Fibroblast of mammary gland (primary cell): ENCODE measurements at regions not wholly inside any gene's neighbourhood (a gene's known extent, or its start where the extent isn't known, plus 50 kb on each side); places are given as distances from the start of the nearest gene placed in this dataset.
A peak's percentile ranks its signal among the peaks of the same experiment; 100 is the strongest.

ENCODE experiments used
- DNase-seq: peaks from one replicate; pipeline ENCODE4 v3.0.0-alpha.2; 2010; ENCODE audit warnings: low read depth
- H3K4me3 ChIP-seq: 2 replicates; pipeline ENCODE4 v1.5.1; 2011; ENCODE audit warnings: low read depth, mild to moderate bottlenecking, low read length, moderate library complexity; ENCODE audit not compliant: control insufficient read depth
- TF ChIP-seq, protein P1 (sequence below): conservative IDR thresholded peaks from 2 replicates; pipeline ENCODE4 v1.5.1; 2011; ENCODE audit warnings: low read depth, low read length, inconsistent platforms; ENCODE audit not compliant: control insufficient read depth, insufficient read depth

DNA sequence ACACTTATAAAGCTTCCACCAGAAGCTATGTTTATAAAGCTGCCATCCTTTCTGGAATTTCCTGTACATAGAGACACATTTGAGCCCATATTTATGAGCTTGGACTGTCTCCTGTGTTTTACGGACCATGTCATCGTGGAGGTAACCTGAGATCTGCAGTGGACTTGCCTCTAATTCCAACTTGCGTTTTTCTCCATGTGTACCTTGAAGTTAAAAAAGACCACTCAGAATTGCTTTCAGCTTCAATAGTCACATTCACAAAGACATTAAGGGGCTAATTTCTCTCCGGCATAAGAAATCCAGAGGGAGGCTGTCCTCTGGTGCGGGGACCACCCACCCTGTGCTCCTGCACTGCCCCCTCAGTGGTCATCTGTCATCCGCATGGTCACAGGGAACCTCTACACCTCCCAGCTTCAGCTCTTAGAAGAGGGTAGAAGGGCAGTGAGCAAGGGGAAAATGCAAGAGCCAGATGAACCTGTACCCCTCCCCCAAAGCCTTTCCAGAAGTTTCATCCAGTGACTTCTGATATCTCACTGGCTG lies 521.4 kb upstream of the CAMK1G start:
- no peak overlapping the region for H3K4me3 ChIP-seq
- TF ChIP-seq, protein P1, sequence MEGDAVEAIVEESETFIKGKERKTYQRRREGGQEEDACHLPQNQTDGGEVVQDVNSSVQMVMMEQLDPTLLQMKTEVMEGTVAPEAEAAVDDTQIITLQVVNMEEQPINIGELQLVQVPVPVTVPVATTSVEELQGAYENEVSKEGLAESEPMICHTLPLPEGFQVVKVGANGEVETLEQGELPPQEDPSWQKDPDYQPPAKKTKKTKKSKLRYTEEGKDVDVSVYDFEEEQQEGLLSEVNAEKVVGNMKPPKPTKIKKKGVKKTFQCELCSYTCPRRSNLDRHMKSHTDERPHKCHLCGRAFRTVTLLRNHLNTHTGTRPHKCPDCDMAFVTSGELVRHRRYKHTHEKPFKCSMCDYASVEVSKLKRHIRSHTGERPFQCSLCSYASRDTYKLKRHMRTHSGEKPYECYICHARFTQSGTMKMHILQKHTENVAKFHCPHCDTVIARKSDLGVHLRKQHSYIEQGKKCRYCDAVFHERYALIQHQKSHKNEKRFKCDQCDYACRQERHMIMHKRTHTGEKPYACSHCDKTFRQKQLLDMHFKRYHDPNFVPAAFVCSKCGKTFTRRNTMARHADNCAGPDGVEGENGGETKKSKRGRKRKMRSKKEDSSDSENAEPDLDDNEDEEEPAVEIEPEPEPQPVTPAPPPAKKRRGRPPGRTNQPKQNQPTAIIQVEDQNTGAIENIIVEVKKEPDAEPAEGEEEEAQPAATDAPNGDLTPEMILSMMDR = no peak
- DNase-seq = no peak

DNA sequence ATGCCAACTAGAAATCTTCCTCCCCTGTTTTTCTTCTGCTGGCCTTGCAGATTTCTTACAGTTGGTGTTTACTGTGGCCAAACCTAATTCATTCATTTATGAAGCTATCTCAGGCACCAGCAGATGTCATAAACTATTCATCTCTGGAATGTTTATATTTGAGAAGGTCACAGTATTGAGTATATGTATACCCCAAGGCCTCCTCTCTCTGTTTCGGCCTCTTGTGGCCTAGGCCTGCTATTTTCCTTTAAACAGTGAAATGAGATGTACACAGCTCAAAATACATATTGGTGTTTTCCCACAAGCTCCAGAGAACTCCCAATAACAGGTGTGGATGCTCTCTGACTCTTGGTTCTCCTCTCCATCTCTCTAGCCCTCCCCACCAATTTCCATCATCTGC lies 520.7 kb upstream of the CAMK1G start:
- TF ChIP-seq, protein P1 = no peak
- no peak overlapping the region for H3K4me3 ChIP-seq
- DNase-seq = no peak

DNA sequence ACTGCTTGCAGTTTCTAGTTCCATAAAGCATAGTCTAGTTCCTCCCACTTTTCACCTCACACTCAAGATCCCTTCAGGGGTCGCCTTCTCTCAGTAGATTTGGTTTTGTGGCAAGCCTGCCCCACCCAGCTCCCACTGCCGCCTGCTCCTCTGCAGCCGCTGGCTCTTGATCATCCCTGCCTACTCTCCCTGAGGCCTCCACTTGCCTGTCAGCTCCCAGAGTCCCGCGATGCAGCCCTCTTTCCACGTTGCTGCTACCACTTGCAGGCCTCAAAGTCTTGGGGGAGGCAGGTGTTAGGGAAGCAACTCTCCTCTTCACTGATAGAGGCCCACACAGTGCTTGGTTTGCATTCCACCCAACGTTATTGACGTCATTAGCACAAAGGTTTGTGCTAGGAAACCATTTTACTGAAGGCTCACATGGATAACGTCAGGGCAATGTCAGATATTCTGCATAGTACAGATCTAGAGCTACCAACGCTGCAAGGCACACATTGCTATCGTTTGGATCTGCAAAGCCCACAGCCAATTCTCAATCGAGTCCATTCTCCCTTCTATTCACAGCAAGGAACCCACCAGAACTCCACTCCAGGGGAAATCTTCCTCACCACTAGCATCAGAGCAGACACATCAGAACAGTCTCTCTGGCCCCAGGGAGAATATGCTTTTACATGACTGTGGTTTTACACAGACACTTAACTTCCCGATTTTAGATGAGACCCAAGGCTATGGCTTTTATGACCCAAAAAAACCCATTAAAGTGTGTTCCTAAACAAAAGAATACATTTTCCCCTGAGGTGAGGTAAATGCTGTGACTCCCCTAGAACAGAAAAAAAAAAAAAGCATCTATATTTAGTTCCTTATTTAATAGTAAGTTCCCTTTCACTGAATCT lies 519.5 kb upstream of the CAMK1G start:
- no peak for DNase-seq
- H3K4me3 ChIP-seq = no peak overlapping the region
- TF ChIP-seq, protein P1 = no peak

DNA sequence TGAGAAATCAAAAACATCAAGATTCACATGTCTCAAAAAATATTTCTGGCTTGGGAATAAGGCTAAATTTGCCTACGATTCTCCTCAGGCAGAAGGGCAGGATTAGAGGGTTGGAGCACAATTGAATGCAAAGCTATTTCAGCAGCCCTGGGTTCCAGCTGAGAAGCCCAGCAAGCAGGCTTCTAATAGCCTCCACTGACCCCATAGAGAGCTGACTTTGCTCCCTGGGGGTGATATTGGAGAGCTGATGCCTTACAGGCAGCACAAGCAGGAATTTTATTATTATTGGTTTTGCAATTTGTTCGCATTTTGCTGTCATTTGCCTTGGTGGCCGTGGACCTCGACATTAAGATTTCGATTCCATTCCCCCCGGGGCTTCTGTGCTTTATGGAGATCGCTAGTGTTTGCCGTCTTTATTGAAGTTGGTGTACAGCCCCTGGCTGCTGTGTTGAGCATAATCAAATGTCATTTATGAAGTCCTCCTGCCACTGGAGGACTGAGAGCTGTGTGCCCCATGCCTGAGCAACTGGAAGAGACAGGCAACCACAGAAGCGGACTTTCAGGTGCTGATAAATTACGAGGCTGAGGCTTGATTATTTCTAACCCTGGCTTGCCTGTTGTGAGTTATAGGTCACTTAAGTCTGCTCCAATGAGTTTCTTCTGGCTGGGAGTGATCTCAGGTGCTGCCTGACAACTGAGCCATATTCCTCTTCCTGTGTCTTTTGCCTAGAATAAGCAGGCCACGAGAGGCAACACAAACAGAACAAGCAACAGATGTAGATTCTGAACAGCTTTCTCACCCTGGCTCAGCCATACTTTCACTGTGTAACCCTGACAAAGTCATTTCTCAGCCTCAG lies 518.4 kb upstream of the CAMK1G start:
- DNase-seq = no peak
- TF ChIP-seq, protein P1 = no peak
- H3K4me3 ChIP-seq = no peak overlapping the region

DNA sequence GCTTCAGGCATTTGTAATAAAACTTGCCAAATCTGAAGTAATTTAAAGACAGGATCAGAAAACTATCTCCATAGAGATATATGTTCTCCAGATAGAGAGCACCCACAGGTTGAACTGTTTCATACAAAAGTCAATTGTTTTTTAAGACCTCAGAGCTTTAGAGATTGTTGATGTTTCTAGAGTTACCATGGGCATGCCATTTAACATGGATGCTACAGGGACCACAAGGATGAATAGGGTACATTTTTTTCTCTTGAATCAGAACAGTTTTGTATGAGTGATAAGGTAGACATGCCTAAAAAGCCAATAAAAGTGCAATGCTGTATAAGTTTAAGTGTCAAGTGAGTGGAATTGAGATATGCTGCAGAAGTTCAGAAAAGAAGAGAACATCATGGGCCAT lies 511.0 kb upstream of the CAMK1G start:
- no peak overlapping the region for H3K4me3 ChIP-seq
- DNase-seq = peak; percentile 1
- TF ChIP-seq, protein P1 = no peak

DNA sequence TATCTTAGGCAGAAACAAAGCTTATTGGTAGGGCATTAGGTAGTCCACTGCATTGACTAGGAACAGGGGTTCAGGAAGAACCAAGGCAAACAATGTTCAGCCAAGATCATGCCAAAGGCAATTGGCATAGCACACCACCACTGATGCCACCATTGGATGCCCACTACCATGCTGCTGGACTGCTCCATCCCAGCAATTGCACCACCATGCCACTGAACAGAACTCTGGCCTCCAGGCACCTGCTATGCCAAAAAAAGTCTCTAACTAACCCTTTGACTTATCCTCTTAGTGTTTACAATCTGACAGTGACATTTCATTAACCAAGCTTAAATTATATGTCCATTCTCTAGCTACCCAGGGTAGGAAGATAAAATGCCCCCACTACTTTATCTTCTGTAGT lies 509.6 kb upstream of the CAMK1G start:
- H3K4me3 ChIP-seq = no peak overlapping the region
- no peak for DNase-seq
- TF ChIP-seq, protein P1 = no peak
